Activated T-cell treated with anti-CD3 and anti-CD28 coated beads, Interleukin-2, amount 50 U/mL, for 24 hours (primary cell): ENCODE measurements at regions not wholly inside any gene's neighbourhood (a gene's known extent, or its start where the extent isn't known, plus 50 kb on each side); places are given as distances from the start of the nearest gene placed in this dataset.
"Not testable (repeated sequence)": the region's sequence is repeated elsewhere in the genome, so short reads cannot be mapped to it uniquely, and the experiment has no call there.

Experiments
- DNase-seq: peaks from one replicate; pipeline ENCODE4 v3.0.0-alpha.2; 2020
- H3K27ac Mint-ChIP-seq: 2 replicates; pipeline ENCODE4 v1.8.0; 2020; ENCODE audit warnings: mild to moderate bottlenecking, mixed read lengths
- H3K27me3 Mint-ChIP-seq: 2 replicates; pipeline ENCODE4 v1.8.0; 2020; ENCODE audit warnings: mixed read lengths
- H3K36me3 Mint-ChIP-seq: 2 replicates; pipeline ENCODE4 v1.8.0; 2020; ENCODE audit warnings: low read depth, mixed read lengths
- H3K4me1 Mint-ChIP-seq: 2 replicates; pipeline ENCODE4 v1.8.0; 2020; ENCODE audit warnings: low read depth, mixed read lengths
- H3K4me3 Mint-ChIP-seq: 2 replicates; pipeline ENCODE4 v1.8.0; 2020; ENCODE audit warnings: mild to moderate bottlenecking, moderate library complexity, mixed read lengths
- H3K9me3 Mint-ChIP-seq: 2 replicates; pipeline ENCODE4 v1.8.0; 2020; ENCODE audit warnings: mixed read lengths

DNA sequence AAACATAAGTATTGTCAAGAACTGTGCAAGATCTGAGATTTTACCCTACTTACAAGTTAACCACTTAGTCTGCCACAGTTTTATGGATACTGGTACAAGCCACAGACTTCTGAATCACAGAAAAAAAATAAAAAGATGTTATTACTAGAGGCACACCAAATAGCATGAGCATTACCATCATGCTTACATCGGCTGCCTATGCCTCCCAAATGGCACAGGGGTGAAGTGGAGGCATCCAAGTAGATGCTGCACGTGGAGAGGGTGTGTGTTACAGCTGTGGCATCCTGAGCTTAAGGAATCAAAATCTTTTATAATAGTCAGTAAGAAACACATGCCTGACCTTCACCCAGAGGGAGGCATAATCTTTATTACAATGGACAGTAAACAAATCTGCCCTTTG lies 207.8 kb downstream of the TFEC start:
- H3K4me3 Mint-ChIP-seq: no peak overlapping the region
- no peak overlapping the region for H3K27ac Mint-ChIP-seq
- H3K4me1 Mint-ChIP-seq: no peaks in the 10 kb centered on the region
- DNase-seq: no peak
- no peaks in the 10 kb centered on the region for H3K36me3 Mint-ChIP-seq
- H3K9me3 Mint-ChIP-seq: no peaks in the 10 kb centered on the region
- H3K27me3 Mint-ChIP-seq: no peaks in the 10 kb centered on the region

DNA sequence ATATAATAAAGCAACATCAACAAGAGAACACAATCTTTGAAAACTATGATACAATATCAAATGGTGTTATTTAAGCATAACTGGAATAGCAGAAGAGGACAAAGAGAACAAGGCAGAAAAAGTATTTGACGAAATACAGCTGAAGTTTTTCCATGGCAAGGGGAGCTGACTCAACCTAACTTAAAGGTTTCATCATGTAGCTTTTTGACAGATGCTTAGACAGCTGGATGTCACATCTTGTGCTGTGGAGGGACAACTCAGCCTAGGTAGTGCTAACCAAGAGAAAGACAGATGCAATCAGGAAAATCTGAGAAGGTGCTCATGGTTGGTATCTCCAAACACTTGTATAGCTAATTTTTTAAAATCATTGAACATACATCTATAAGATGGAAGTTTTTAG lies 208.2 kb downstream of the TFEC start:
- H3K4me1 Mint-ChIP-seq: no peaks in the 10 kb centered on the region
- no peak for DNase-seq
- no peaks in the 10 kb centered on the region for H3K27me3 Mint-ChIP-seq
- no peak overlapping the region for H3K27ac Mint-ChIP-seq
- H3K36me3 Mint-ChIP-seq: no peaks in the 10 kb centered on the region
- H3K4me3 Mint-ChIP-seq: no peak overlapping the region
- H3K9me3 Mint-ChIP-seq: no peaks in the 10 kb centered on the region

DNA sequence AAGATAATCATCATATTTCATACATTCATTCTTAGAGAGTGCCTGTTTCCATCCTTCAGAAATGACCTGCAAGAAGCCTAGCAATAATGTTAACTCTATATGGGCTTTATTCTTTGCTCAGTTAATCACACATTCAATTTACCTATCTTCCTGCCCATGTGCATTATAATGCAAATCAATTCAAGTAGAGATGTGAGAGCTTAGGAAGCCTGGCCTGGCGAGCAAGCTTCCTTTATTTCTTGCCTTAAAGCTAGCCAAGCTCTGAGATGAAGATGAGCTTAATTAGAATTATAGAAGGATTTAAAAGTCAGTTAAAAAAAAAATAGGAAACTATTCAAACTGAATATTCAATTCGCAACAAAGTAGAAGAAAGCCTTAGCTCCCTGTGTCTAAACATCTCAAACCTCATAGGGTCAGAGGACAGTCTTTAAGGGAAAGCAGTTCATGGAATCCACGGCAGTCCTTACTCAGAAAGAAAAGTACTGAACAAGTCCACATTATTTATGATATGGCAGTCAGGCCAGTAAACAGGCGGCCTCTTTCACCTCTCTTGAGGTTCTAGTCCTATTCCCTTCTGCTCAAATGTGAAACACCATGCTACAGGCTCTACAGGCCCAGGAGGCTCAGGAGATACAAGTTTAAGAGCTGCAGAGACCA lies 214.1 kb downstream of the TFEC start:
- Mint-ChIP-seq H3K27me3 (peaks cover 3% of the 10 kb centered on the region), H3K27ac (no peak overlapping the region), H3K9me3 (no peaks in the 10 kb centered on the region), H3K4me3 (no peak overlapping the region), H3K36me3 (no peaks in the 10 kb centered on the region), H3K4me1 (no peaks in the 10 kb centered on the region)
- DNase-seq: no peak

DNA sequence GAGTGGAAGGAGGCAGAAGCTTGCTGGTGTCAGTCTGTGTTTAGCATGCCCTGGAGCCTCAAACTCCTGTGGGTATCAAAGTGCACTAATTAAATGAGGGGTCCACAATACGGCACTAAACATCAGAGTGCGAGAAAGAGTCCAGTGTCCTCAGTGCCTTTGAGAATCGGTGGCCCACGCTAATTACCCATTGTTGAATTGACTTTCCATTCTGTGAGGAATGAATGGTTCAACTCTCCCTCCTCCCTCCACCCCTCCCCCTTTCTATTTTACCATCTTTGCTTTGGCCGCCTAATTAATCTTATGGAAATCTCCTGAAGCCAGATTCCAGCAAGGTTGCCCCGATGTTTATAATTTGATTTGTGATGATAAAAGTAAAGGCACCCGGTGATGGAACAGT lies 217.8 kb downstream of the TFEC start:
- H3K9me3 Mint-ChIP-seq: no peaks in the 10 kb centered on the region
- no peaks in the 10 kb centered on the region for H3K4me1 Mint-ChIP-seq
- DNase-seq: no peak
- no peaks in the 10 kb centered on the region for H3K36me3 Mint-ChIP-seq
- H3K4me3 Mint-ChIP-seq: no peak overlapping the region
- H3K27ac Mint-ChIP-seq: no peak overlapping the region
- peaks cover 3% of the 10 kb centered on the region for H3K27me3 Mint-ChIP-seq

DNA sequence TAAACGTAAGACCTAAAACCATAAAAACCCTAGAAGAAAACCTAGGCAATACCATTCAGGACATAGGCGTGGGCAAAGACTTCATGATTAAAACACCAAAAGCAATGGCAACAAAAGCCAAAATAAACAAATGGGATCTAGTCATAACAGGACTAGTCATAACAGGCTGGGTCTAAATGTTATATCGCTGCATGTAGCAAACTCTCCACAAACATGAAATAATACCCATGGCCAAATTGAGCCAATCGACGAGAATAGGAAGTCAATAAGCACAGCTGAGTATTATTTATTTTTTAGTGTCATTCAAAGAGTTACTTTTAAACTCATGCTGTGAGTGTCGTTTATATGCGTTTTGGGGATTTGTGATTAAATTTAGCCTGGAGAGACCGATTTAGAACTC lies 225.1 kb downstream of the TFEC start:
- no peak overlapping the region for H3K27ac Mint-ChIP-seq
- DNase-seq: no peak
- no peaks in the 10 kb centered on the region for H3K36me3 Mint-ChIP-seq
- H3K27me3 Mint-ChIP-seq: no peaks in the 10 kb centered on the region
- H3K4me1 Mint-ChIP-seq: no peaks in the 10 kb centered on the region
- H3K4me3 Mint-ChIP-seq: no peak overlapping the region
- no peaks in the 10 kb centered on the region for H3K9me3 Mint-ChIP-seq

DNA sequence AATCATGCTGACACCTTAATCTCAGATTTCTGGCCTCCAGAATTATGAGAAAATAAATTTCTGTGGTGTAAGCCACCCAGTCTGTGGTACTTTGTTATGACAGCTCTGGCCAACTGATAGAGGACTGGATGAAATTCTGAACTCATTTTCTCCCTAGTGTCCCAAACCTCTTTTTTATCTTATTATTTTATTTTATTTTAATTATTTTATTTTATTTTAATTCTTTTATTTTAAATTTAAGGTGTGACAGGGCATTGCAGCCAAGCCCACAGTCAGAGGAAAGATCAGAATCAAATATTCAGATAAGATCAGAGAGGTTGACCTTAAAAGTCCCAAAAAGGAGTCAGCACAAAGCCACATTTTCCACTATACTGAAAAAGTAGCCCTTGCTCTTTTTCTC lies 228.1 kb downstream of the TFEC start:
- DNase-seq: no peak
- no peaks in the 10 kb centered on the region for H3K4me1 Mint-ChIP-seq
- no peaks in the 10 kb centered on the region for H3K36me3 Mint-ChIP-seq
- no peak overlapping the region for H3K4me3 Mint-ChIP-seq
- no peak overlapping the region for H3K27ac Mint-ChIP-seq
- no peaks in the 10 kb centered on the region for H3K27me3 Mint-ChIP-seq
- H3K9me3 Mint-ChIP-seq: no peaks in the 10 kb centered on the region

DNA sequence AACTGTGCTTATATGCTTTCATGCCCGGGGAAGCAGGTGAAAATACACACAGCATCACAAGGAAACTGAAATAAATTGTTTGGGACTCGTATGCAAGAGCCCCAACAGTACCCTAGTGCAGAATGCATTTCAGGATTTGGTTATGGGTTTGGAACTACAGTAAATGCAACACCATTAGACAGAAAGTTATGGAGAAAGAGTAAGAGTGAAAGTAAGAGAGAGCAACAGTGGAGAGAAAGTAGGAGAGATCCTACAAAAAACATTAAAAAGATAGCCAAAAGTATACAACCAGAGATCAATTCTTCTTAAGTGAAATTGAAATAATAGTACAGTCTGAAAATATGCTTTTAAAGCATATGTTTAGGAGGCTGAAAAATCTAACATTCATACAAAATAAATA lies 231.1 kb downstream of the TFEC start:
- Mint-ChIP-seq H3K27ac (no peak overlapping the region), H3K9me3 (no peaks in the 10 kb centered on the region), H3K36me3 (no peaks in the 10 kb centered on the region), H3K4me3 (no peak overlapping the region), H3K27me3 (no peaks in the 10 kb centered on the region), H3K4me1 (no peaks in the 10 kb centered on the region)
- DNase-seq: no peak

DNA sequence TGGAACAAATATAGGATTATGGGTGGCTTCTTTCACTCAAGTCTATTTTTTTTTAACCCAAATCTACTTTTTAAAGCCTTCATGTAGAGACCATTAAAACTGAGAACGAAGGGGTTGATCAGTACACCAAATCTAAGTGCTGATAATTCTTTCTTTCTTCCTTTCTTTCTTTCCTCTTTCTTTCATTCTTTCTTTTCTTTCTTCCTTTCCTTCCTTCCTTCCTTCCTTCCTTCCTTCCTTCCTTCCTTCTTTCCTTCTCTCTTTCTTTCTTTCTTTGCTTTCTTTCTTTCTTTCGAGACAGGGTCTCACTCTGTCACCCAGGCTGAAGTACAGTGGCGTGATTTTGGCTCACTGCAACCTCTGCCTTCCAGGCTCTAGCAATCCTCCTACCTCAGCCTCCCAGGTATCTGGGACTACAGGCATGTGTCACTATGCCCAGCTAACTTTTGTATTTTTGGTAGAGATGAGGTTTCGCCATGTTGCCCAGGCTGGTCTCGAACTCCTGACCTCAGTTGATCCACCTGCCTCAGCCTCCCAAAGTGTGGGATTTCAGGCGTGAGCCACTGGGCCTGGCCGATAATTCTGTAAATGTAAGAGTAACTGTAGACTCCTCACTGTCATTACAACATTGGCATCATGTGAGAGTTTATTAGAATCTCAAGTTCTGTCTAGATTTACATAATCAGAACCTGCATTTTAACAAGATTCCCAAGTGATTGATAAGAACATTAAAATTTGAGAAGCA lies 236.4 kb downstream of the TFEC start:
- Mint-ChIP-seq H3K9me3 (no peaks in the 10 kb centered on the region), H3K36me3 (no peaks in the 10 kb centered on the region), H3K4me3 (no peak overlapping the region), H3K4me1 (no peaks in the 10 kb centered on the region), H3K27me3 (no peaks in the 10 kb centered on the region), H3K27ac (no peak overlapping the region)
- no peak for DNase-seq

DNA sequence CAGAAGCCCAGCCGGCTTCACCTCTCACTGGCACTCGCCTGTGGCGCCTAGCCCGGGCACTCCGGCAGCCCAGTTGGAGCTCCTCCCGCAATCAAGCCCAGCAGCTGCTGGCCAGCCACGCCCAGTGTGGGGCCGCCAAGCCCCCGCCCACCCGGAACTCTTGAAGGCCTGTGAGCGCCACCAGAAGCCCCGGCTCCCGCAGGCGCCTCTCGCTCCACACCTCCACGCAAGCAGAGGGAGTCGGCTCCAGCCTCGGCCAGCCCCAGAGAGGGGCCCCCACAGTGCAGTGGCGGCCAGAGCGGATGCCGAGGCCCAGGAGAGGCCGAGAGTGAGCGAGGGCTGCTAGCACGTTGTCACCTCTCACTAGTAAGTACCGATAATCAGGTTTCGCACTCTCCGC lies 240.7 kb downstream of the TFEC start:
- H3K36me3 Mint-ChIP-seq: no peaks in the 10 kb centered on the region
- H3K27ac Mint-ChIP-seq: no peak overlapping the region
- no peaks in the 10 kb centered on the region for H3K4me1 Mint-ChIP-seq

DNA sequence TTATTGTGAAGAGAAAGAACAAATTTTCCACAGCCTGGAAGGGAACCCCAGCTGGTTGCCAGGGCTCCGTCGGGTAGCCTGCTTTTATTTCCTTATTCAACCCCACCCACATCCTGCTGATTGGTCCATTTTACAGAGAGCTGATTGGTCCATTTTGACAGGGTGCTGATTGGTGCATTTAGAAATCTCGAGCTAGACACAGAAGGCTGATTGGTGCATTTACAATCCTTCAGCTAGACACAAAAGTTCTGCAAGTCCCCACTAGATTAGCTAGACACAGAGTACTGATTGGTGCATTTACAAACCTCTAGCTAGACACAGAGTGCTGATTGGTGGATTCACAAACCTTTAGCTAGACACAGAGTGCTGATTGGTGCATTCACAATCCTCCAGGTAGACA lies 241.1 kb downstream of the TFEC start:
- not testable (repeated sequence) for H3K4me1 Mint-ChIP-seq, H3K27ac Mint-ChIP-seq, H3K36me3 Mint-ChIP-seq, DNase-seq, H3K27me3 Mint-ChIP-seq, H3K4me3 Mint-ChIP-seq, H3K9me3 Mint-ChIP-seq

More for the DNA sequence above, 240.7 kb downstream of the TFEC start:
- H3K27me3 Mint-ChIP-seq: no peaks in the 10 kb centered on the region
- no peak for DNase-seq
- H3K9me3 Mint-ChIP-seq: no peaks in the 10 kb centered on the region
- H3K4me3 Mint-ChIP-seq: no peak overlapping the region

DNA sequence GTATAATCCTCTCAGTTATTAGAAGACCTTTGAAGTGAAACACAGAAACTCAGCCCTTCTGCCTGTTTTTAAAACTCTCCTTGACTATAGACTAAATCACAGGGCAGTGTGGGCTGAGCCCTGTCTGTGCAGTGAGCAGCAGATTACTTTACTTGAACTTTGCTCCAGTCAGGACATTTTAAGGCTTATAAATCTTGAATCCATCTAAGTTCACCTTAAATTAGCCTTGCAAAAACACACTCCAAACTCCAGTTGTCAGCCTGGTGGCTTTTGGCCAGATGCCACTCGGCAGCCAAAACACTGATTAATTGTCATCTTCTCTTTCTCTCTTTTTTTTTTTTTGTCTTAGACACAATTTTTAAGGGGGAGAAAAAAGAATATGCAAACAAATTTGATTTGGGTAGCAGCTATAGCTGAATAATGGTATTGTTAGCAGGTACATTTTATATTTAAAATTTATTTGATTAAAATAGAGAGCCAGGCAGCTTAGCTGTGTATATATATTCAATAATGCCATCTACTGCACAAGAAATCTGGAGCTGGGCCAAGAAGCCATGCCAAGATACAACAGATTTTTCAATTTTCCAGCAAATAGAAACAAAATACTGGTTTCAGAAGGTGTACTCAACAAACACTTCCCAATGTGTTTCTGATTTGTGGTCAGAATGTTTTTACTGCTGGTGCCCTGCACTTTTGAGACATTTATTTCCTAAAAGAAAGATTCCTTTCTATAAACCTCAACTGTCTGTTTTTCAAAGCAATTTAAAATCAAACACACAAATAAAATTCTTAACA lies 247.7 kb downstream of the TFEC start:
- H3K27me3 Mint-ChIP-seq: no peaks in the 10 kb centered on the region
- H3K36me3 Mint-ChIP-seq: no peaks in the 10 kb centered on the region
- H3K4me1 Mint-ChIP-seq: no peaks in the 10 kb centered on the region
- H3K9me3 Mint-ChIP-seq: no peaks in the 10 kb centered on the region
- H3K4me3 Mint-ChIP-seq: no peak overlapping the region
- H3K27ac Mint-ChIP-seq: no peak overlapping the region
- no peak for DNase-seq

DNA sequence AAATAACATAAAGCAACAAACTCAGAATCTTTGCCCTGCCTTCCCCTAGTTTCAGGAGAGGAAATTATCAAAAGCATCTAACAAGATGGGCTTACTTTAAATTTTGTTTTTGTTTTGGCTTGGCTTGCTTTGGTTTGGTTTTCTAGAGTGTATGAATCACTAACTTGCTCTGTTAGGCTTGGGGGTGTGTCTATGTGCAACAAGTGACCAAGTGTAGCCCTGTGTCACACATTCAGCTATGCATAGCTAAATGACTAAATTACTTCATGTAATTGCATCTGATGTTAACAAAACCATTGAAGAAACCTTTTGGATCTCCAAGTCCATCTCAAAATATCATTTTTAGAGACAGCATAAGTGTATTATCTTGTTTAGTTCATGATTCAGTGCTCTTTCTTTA lies 251.0 kb downstream of the TFEC start:
- H3K9me3 Mint-ChIP-seq: no peaks in the 10 kb centered on the region
- H3K4me3 Mint-ChIP-seq: no peak overlapping the region
- no peaks in the 10 kb centered on the region for H3K36me3 Mint-ChIP-seq
- no peaks in the 10 kb centered on the region for H3K27me3 Mint-ChIP-seq
- no peak overlapping the region for H3K27ac Mint-ChIP-seq
- no peaks in the 10 kb centered on the region for H3K4me1 Mint-ChIP-seq
- DNase-seq: no peak

DNA sequence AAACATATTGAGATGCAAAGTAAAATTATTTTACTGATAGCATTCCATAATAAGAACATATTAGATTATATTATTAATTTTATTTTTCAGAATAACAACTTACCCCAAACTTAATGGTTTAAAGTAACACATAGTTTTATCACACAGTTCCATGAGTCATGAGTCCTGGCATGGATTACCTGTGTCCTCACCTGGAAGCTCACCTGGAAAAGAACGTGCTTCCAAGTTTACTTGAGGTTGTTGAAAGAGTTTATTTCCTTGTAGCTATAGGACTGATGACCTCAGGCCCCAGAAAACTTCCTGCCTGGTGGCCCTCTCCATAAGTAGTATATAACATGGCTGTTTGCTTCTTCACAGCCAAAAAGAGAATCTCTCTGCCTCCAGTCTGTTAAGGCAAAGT lies 254.6 kb downstream of the TFEC start:
- Mint-ChIP-seq H3K4me1 (no peaks in the 10 kb centered on the region), H3K27ac (no peak overlapping the region), H3K4me3 (no peak overlapping the region), H3K9me3 (no peaks in the 10 kb centered on the region), H3K27me3 (no peaks in the 10 kb centered on the region), H3K36me3 (no peaks in the 10 kb centered on the region)
- no peak for DNase-seq

DNA sequence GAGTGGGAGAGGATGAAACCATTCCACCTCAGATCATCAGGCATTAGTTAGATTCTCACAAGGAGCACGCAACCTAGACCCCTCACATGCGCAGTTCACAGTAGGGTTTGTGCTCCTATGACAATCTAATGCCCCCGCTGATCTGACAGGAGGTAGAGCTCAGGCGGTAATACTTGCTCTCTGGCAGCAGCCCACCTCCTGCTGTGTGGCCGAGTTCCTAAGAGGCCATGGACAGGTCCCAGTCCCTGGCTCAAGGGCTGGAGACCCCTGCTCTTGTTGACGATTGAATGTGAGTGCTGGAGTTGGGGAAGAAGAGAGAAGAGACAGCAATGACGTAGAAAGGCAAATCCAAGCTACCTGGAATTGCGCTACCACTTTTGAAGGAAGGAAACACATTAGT lies 267.2 kb downstream of the TFEC start:
- H3K27me3 Mint-ChIP-seq: no peaks in the 10 kb centered on the region

DNA sequence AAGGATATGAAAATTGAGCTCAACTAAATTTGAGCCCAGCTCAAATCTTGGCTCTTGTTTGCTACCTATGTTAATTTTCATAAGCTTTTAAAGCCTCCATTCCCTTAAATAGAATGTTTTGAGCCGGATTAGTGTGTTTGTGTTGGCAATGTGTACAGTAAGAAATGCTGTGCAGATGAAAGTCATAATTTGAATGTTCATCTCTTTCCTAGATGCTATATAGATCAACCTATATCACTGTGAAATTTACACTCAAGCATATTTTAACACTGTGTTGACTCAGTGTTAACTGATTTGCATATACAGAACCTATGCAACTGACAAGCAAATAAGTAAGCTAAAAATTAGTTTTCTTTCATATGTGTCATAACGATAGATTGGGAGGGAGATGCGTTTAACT lies 272.5 kb downstream of the TFEC start:
- Mint-ChIP-seq H3K4me3 (no peak overlapping the region), H3K9me3 (peaks cover 2% of the 10 kb centered on the region), H3K4me1 (no peaks in the 10 kb centered on the region), H3K27me3 (no peaks in the 10 kb centered on the region), H3K27ac (no peak overlapping the region), H3K36me3 (no peaks in the 10 kb centered on the region)
- no peak for DNase-seq

More for the DNA sequence above, 267.2 kb downstream of the TFEC start:
- H3K4me3 Mint-ChIP-seq: no peak overlapping the region
- no peak for DNase-seq
- H3K27ac Mint-ChIP-seq: no peak overlapping the region
- no peaks in the 10 kb centered on the region for H3K9me3 Mint-ChIP-seq
- no peaks in the 10 kb centered on the region for H3K4me1 Mint-ChIP-seq
- no peaks in the 10 kb centered on the region for H3K36me3 Mint-ChIP-seq
